ENCODE measurements at regions not wholly inside any gene's neighbourhood (a gene's known extent, or its start where the extent isn't known, plus 50 kb on each side); places are given as distances from the start of the nearest gene placed in this dataset.

DNA sequence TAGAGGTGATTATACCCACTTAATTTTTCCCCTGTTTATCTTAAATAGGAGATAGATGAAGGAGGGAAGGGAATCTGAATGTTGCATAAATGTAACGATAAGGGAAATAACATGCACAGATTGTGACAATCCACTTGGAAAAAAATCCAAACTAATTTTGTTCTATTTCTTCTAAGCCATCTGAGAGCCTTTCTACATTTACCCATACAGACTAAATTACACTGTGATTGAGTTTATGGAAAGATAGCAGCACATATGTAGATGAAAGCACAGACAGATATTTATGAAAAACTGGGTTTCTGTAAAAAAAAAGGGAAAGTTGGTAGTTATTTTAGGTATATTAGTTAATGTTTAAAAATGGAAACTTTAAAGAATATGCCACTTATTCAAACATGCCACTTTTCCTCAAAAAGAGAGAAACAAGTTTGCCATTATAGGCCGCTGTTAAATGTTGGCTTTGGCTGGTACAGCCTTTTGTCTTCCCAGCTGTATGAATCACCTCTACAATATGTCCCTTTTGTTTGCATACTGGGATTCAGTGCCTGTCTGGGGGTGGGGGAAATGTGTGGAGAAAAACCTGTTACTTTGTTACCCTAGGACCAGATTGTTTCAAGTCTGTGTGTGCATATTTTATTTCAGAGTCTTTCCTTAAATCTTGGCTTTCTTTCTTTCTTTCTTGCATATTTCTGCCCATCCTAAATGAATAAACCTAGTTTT, 470.2 kb upstream of the LMO3 start:
- DNase-seq: no peak
- 81 to 90% (median 89%) methylated on average over 2 of the region's 2 CpGs for WGBS, 3 donors

GRCh38 chr12:17064834-17065233, 458.9 kb upstream of the LMO3 start:
- intact Hi-C loops (cut with DNase I): no loop called here
- WGBS, 3 donors: 58 to 70% (median 67%) methylated on average over 2 of the region's 2 CpGs
- Histone ChIP-seq H3K36me3 (no peaks in the 10 kb centered on the region), H3K27ac (no peak overlapping the region), H3K27me3 (no peaks in the 10 kb centered on the region), H3K9me3 (no peaks in the 10 kb centered on the region), H3K4me1 (ENCODE audit: insufficient read depth) (no peaks in the 10 kb centered on the region), H3K4me3 (no peak overlapping the region)
- no peak for TF ChIP-seq CTCF (IDR thresholded peaks at IDR 0.05)
- TF ChIP-seq EP300 (IDR thresholded peaks at IDR 0.05): no peak
- TF ChIP-seq POLR2A (IDR thresholded peaks at IDR 0.05): no peak
- no peak for DNase-seq

More for the DNA sequence above, 470.2 kb upstream of the LMO3 start:
- intact Hi-C loops (cut with DNase I): no loop called here
- TF ChIP-seq POLR2A (IDR thresholded peaks at IDR 0.05): no peak
- no peak for TF ChIP-seq EP300 (IDR thresholded peaks at IDR 0.05)
- TF ChIP-seq CTCF (IDR thresholded peaks at IDR 0.05): no peak
- Histone ChIP-seq H3K27ac (no peak overlapping the region), H3K4me3 (no peak overlapping the region), H3K36me3 (no peaks in the 10 kb centered on the region), H3K27me3 (no peaks in the 10 kb centered on the region), H3K9me3 (no peaks in the 10 kb centered on the region), H3K4me1 (ENCODE audit: insufficient read depth) (no peaks in the 10 kb centered on the region)

DNA sequence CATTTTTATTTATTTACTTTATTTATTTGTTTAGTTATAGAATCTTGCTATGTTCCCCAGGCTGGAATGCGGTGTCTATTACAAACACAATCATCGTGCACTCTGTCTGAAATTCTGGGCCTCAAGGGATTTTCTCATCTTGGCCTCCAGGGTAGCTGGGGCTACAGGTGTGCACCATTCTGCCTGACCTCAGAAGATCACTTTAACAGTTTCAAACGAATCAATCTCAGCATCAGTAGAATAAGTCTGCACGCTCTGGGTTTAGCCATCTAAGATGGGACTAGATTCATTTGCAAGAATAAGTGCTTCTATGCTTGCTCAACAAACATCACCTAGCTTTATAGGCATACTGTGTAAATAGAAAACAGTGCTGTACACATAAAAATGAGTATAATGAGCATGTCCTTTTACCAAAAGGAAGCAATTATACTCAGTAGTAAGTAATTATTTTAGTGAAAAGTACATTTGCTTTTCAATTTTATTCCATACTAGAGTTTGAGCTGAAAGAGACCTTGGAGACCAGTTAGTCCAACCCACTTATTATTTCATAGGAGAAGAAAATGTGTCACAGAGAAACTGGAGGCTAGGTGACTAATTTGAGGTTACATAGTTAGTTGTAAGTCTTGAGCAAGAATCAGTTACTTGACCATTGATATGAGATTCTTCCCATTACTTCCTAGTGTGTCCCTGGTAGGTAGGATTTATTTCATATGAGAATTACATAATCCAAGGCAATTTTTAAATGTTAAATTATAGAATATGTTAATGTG, 456.5 kb upstream of the LMO3 start:
- DNase-seq: no peak
- Histone ChIP-seq H3K4me1 (ENCODE audit: insufficient read depth) (no peaks in the 10 kb centered on the region), H3K4me3 (no peak overlapping the region), H3K9me3 (no peaks in the 10 kb centered on the region), H3K36me3 (no peaks in the 10 kb centered on the region), H3K27me3 (no peaks in the 10 kb centered on the region), H3K27ac (no peak overlapping the region)
- intact Hi-C loops (cut with DNase I): no loop called here
- no peak for TF ChIP-seq EP300 (IDR thresholded peaks at IDR 0.05)
- TF ChIP-seq CTCF (IDR thresholded peaks at IDR 0.05): no peak
- TF ChIP-seq POLR2A (IDR thresholded peaks at IDR 0.05): no peak
- 74 to 84% (median 79%) methylated on average over 4 of the region's 4 CpGs for WGBS, 3 donors

DNA sequence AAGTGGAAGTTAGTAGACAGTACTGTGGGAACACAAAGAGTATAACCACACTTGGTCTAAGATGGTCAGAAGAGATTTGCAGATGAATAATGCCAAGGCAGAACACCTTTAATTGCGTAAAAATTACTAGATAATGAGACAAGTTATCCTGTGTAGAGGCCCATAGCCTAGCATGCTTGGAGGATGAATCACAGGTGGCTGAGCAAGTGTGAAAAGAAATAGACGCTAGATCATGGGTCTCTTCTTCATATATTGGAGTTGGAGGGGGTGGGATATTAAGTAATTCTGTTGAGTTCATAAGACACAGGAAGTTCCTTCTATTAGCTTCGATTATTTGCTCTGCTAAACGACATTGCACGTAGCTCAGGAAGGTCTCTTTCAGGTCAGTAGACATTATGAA, 454.3 kb upstream of the LMO3 start:
- no peak for DNase-seq
- WGBS, 3 donors: 74 to 79% (median 76%) methylated on average over 5 of the region's 5 CpGs
- no peak overlapping the region for H3K4me3 ChIP-seq
- intact Hi-C loops (cut with DNase I): no loop called here
- H3K27me3 ChIP-seq: no peaks in the 10 kb centered on the region
- TF ChIP-seq POLR2A (IDR thresholded peaks at IDR 0.05): no peak
- TF ChIP-seq CTCF (IDR thresholded peaks at IDR 0.05): no peak
- no peak for TF ChIP-seq EP300 (IDR thresholded peaks at IDR 0.05)
- H3K36me3 ChIP-seq: no peaks in the 10 kb centered on the region
- no peak overlapping the region for H3K27ac ChIP-seq
- no peaks in the 10 kb centered on the region for H3K4me1 ChIP-seq (ENCODE audit: insufficient read depth)
- H3K9me3 ChIP-seq: no peaks in the 10 kb centered on the region
